Type B pancreatic cell (in vitro differentiated cells): ENCODE measurements at regions not wholly inside any gene's neighbourhood (a gene's known extent, or its start where the extent isn't known, plus 50 kb on each side); places are given as distances from the start of the nearest gene placed in this dataset.

Source experiments
- DNase-seq: peaks from one replicate; pipeline ENCODE4 v3.0.0; 2021; ENCODE audit warnings: mixed read lengths; ENCODE audit not compliant: unreplicated experiment; ENCODE audit errors: extremely low spot score
- H3K27ac Mint-ChIP-seq: 2 replicates; pipeline ENCODE4 v1.8.0; 2021; ENCODE audit warnings: mild to moderate bottlenecking, mixed read lengths
- H3K27me3 Mint-ChIP-seq: 2 replicates; pipeline ENCODE4 v1.8.0; 2021; ENCODE audit warnings: mixed read lengths
- H3K36me3 Mint-ChIP-seq: 2 replicates; pipeline ENCODE4 v1.8.0; 2021; ENCODE audit warnings: mixed read lengths
- H3K4me1 Mint-ChIP-seq: one replicate; pipeline ENCODE4 v1.8.0; 2021; ENCODE audit warnings: mixed read lengths; ENCODE audit not compliant: unreplicated experiment
- H3K4me3 Mint-ChIP-seq: 2 replicates; pipeline ENCODE4 v1.8.0; 2021; ENCODE audit warnings: mild to moderate bottlenecking, mixed read lengths
- H3K9me3 Mint-ChIP-seq: 2 replicates; pipeline ENCODE4 v1.8.0; 2021; ENCODE audit warnings: mixed read lengths
- TF ChIP-seq, protein P1 (sequence below): fragments of 200-600 bp; sonication (generic); conservative IDR thresholded peaks from 2 replicates; pipeline ENCODE4 v1.5.0; 2021; ENCODE audit warnings: antibody characterized with exemption, mild to moderate bottlenecking

GRCh38 chr9:106707291-106707690 lies 155.7 kb upstream of the ZNF462 start:
- Mint-ChIP-seq H3K27me3 (no peaks in the 10 kb centered on the region), H3K4me1 (peaks cover 5% of the 10 kb centered on the region), H3K36me3 (no peaks in the 10 kb centered on the region), H3K27ac (no peak overlapping the region), H3K9me3 (peaks cover 17% of the 10 kb centered on the region), H3K4me3 (no peak overlapping the region)
- TF ChIP-seq, protein P1, sequence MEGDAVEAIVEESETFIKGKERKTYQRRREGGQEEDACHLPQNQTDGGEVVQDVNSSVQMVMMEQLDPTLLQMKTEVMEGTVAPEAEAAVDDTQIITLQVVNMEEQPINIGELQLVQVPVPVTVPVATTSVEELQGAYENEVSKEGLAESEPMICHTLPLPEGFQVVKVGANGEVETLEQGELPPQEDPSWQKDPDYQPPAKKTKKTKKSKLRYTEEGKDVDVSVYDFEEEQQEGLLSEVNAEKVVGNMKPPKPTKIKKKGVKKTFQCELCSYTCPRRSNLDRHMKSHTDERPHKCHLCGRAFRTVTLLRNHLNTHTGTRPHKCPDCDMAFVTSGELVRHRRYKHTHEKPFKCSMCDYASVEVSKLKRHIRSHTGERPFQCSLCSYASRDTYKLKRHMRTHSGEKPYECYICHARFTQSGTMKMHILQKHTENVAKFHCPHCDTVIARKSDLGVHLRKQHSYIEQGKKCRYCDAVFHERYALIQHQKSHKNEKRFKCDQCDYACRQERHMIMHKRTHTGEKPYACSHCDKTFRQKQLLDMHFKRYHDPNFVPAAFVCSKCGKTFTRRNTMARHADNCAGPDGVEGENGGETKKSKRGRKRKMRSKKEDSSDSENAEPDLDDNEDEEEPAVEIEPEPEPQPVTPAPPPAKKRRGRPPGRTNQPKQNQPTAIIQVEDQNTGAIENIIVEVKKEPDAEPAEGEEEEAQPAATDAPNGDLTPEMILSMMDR = no peak
- DNase-seq = no peak

DNA sequence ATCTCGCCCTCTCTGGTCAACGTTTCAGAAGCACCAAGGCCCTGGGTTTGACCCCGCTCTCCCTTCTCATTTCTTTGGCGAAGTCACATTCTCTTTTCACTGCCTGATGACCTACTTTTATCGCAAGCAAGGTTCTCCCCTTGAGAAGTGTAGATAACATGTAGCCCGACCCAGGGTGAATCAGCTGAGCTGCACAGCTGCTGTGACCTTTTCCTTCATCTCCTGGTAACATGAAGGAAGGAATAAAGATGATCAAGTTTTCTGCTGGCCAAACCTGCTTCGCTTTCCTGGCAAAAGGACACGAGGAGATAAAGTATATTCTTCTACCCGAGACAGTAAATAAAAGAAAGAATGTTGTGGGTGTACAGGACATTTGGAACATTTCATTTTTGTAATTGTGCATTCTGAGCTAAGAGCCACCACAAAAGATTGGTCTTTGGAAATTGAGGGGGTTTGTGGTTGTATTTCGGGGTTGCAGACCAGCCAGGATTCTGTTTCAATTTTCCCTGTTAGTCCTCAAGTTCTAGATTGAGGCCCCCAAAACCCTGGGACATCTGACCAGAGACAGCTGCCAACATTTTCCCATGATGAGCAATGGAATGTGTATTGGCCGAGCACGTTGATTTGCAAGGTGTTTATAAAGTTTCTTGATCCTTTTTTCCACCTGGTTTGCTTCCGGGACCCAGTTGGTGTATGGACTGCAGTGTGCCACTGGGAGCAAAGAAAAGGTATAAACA lies 155.1 kb upstream of the ZNF462 start:
- Mint-ChIP-seq H3K27ac (no peak overlapping the region), H3K4me1 (peaks cover 7% of the 10 kb centered on the region), H3K27me3 (no peaks in the 10 kb centered on the region), H3K9me3 (peaks cover 19% of the 10 kb centered on the region), H3K4me3 (no peak overlapping the region), H3K36me3 (no peaks in the 10 kb centered on the region)
- no peak for DNase-seq
- TF ChIP-seq, protein P1 = no peak

DNA sequence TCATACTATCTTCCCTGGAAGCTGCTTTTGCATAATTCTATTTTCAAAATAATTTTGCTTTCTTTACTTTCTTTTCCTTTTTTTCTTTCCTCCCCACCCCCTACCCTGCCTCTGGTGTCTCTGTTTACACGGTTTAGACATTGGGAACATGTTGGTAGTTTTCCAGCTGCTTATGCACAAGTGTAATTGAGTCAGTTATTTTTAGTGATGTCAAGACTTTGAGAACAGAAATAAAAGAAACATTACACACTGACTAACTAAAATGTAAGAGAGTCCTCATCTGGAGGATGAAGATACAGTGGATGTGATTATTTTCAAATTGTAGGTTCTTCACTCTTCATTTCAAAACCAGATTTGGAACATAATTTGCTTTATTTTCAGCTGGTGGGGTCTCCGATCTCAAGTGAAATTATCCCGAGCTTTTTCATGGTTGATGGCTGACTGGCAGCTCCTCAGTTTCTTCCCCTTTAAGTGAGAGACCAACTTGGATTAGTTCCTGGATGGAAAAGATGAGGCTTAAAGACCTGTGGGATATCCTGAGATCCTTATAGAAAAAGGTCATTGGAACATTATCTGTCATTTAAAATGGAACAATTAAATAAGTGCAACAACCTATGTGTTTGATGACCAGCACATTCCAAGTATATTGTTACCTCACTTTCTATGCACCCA lies 154.4 kb upstream of the ZNF462 start:
- H3K36me3 Mint-ChIP-seq = no peaks in the 10 kb centered on the region
- H3K4me1 Mint-ChIP-seq = peaks cover 7% of the 10 kb centered on the region
- TF ChIP-seq, protein P1 = no peak
- no peaks in the 10 kb centered on the region for H3K27me3 Mint-ChIP-seq
- peaks cover 18% of the 10 kb centered on the region for H3K9me3 Mint-ChIP-seq
- no peak overlapping the region for H3K4me3 Mint-ChIP-seq
- no peak for DNase-seq
- H3K27ac Mint-ChIP-seq = no peak overlapping the region

DNA sequence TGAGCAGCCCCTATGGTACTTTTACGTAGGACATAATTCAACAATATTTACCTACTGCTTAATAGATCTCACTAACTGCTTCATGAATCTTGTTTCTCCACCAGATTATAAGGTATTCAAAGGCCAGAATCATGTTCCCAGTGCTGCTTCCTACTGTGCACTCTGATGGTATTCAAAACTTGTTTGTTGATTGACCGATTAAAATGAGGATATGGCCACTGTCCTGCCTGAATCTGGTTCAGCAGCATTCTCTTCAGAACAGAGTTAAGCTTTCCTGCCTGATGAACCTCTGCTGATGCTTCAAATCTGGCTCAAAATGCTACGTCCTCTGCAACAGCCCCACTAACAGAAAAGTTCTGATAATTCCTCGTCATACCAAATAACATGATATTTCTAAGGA lies 150.7 kb upstream of the ZNF462 start:
- H3K9me3 Mint-ChIP-seq = peaks cover 5% of the 10 kb centered on the region
- H3K27ac Mint-ChIP-seq = peak overlapping the region; percentile 21
- DNase-seq = no peak
- no peaks in the 10 kb centered on the region for H3K27me3 Mint-ChIP-seq
- H3K4me1 Mint-ChIP-seq = peaks cover 8% of the 10 kb centered on the region
- no peaks in the 10 kb centered on the region for H3K36me3 Mint-ChIP-seq
- peak overlapping the region; percentile 26 for H3K4me3 Mint-ChIP-seq
- TF ChIP-seq, protein P1 = no peak

DNA sequence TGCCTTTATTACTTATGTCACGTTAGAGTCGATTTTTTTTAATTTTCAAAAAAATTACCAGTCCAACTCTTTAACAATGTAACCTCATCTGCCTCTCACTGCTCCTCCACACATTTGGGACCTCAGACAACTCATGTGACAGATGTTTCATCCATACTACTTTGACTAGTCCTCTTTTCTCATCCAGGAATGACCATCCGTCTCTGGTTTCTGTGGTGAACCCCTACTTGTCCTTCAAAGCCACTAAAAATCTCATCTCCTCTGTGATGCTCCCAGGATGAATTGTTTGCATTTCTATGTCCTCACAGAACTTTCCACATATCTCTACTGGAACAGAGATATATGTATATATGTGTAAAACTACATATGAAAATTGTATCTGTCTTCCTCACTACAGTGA lies 149.8 kb upstream of the ZNF462 start:
- Mint-ChIP-seq H3K9me3 (peaks cover 5% of the 10 kb centered on the region), H3K4me1 (peaks cover 14% of the 10 kb centered on the region), H3K27me3 (no peaks in the 10 kb centered on the region), H3K27ac (no peak overlapping the region), H3K4me3 (no peak overlapping the region), H3K36me3 (no peaks in the 10 kb centered on the region)
- DNase-seq = no peak
- TF ChIP-seq, protein P1 = no peak
